ENCODE measurements at regions not wholly inside any gene's neighbourhood (a gene's known extent, or its start where the extent isn't known, plus 50 kb on each side); places are given as distances from the start of the nearest gene placed in this dataset.

GRCh38 chr7:42289473-42289872 lies 52.5 kb upstream of the GLI3 start:
- no peaks in the 10 kb centered on the region for H3K36me3 ChIP-seq (ENCODE audit: control insufficient read depth, insufficient read depth, low read length)
- no peak overlapping the region for H3K9ac ChIP-seq (ENCODE audit: low read depth, low read length)
- no peaks in the 10 kb centered on the region for H3K4me1 ChIP-seq (ENCODE audit: control insufficient read depth, insufficient read depth, low read length)
- H3K4me3 ChIP-seq (ENCODE audit: low read depth, low read length): no peak overlapping the region
- H3K9me3 ChIP-seq (ENCODE audit: control insufficient read depth, insufficient read depth, low read length): no peaks in the 10 kb centered on the region
- H3K27me3 ChIP-seq (ENCODE audit: control insufficient read depth, insufficient read depth, low read length): no peaks in the 10 kb centered on the region
